ENCODE measurements at regions not wholly inside any gene's neighbourhood (a gene's known extent, or its start where the extent isn't known, plus 50 kb on each side); places are given as distances from the start of the nearest gene placed in this dataset.

DNA sequence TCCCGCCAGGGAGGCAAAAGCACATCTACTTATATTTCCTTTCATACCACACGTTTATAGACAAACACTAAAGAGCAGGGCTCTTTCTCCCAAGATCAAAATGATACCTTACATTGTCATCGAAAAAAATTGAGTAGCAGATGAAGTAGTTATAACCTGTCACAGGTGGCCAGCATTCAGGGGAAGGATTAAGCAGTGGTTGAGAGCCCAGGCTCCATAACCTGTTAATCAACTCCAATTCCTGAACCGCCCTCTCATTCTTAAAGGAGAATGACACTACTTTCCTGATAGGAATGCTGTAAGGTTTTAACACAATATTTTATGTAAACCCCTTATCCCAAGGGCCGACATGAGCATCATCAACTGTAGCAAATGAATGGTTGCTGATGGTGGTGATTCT is 268.9 kb upstream of the KCNIP4 start:
- TF ChIP-seq, protein P1, sequence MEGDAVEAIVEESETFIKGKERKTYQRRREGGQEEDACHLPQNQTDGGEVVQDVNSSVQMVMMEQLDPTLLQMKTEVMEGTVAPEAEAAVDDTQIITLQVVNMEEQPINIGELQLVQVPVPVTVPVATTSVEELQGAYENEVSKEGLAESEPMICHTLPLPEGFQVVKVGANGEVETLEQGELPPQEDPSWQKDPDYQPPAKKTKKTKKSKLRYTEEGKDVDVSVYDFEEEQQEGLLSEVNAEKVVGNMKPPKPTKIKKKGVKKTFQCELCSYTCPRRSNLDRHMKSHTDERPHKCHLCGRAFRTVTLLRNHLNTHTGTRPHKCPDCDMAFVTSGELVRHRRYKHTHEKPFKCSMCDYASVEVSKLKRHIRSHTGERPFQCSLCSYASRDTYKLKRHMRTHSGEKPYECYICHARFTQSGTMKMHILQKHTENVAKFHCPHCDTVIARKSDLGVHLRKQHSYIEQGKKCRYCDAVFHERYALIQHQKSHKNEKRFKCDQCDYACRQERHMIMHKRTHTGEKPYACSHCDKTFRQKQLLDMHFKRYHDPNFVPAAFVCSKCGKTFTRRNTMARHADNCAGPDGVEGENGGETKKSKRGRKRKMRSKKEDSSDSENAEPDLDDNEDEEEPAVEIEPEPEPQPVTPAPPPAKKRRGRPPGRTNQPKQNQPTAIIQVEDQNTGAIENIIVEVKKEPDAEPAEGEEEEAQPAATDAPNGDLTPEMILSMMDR (conservative IDR thresholded peaks at IDR 0.05) = no peak
- TF ChIP-seq EZH2 (IDR thresholded peaks at IDR 0.05; ENCODE audit: low read depth) = no peak

Data from PC-9 (cell line).